ENCODE measurements at regions not wholly inside any gene's neighbourhood (a gene's known extent, or its start where the extent isn't known, plus 50 kb on each side); places are given as distances from the start of the nearest gene placed in this dataset.
"Not testable (repeated sequence)": the region's sequence is repeated elsewhere in the genome, so short reads cannot be mapped to it uniquely, and the experiment has no call there.

DNA sequence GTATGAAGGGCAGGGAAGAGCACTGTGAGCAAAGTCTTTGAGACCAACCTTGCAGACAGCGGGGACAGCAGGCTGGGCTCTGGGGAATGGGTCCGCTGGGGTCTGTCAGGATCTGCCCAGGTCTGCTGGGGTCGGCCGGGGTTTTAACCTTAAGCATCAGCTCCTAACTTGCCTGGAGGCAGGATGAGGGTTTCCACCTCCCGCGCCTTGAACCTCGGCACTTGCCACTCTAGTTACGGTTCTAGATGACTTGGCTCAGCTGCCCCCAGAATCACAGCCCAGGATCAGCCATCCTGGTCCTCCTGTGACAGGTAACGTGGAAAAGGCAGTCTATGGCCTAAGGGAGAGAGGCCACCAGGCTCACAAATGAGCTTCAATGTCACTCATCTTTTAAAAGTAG lies 50.4 kb upstream of the CACUL1 start:
- DNase-seq (ENCODE audit: low read depth in 2 of 2), result no peak

DNA sequence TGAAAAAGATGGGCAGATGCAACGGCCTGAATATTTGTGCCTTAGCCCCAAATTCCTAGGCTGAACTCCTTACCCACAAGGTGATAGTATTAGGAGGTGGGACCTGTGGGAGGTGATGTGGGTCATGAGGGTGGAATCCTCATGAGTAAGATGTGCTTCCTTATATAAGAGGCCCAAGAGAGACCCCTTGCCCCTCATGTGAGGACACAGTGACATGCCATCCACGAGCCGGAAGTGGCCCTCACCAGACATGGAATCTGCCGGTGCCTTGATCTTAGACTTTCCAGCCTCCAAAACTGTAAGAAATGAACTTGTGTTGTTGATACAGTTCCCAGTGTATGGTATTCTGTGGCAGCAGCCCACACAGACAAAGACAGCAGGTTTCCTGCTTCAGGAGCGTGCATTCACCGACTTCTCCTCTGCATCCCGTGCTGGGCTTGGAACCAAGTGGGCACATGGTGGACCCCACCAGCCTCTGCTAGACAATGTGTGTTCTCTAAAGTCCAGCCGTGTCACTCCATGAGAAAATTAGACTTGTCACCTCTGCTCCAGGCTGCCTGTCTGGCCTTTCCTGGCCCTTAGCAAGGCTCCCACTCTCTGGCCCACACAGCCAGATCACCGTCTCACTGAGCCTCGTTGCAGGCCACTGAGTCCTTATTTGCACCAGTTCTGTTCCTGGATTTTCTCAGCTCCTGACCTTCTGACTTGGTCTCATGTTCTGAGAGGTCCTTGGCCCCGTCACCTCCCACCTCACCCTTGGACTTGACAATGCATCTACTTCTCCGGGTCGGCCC lies 52.9 kb upstream of the CACUL1 start:
- DNase-seq (ENCODE audit: low read depth in 2 of 2), result no peak

DNA sequence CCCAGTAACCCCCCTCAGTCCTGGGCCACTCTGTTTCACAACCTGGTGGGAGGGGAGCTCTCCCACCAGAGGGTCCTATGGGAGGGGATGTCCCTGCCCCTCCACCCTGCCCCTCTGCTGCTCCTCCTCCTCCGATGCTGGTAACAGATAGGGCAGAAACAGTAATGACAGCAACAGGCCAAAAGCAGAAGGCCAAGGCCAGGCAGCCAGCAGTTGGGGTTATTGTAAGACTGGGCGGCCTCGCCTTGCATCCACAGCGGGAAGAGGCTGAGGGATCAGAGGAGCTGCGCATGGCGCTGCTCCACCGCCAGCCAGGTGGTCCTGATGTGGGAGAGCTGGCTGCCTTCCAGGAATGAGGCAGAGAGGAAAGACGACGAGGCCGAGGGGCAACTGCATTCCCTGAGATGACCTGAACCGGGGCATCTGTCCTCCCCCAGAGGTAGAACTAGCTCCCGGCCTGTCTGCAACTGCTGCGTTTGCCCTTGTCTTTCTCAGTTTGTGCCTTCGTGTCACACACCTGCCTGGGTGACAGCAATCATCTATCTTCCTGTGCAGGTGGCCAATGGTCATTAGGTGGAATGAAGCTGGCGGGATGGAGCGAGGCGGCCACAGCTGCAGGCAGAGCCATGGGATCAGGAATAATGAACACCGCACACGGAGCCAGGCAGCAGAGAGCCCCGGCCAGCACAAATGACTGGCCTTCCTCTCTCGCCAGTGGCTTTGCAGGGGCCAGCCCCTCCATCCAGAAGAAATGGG lies 54.0 kb upstream of the CACUL1 start:
- DNase-seq (ENCODE audit: low read depth in 2 of 2), result no peak

DNA sequence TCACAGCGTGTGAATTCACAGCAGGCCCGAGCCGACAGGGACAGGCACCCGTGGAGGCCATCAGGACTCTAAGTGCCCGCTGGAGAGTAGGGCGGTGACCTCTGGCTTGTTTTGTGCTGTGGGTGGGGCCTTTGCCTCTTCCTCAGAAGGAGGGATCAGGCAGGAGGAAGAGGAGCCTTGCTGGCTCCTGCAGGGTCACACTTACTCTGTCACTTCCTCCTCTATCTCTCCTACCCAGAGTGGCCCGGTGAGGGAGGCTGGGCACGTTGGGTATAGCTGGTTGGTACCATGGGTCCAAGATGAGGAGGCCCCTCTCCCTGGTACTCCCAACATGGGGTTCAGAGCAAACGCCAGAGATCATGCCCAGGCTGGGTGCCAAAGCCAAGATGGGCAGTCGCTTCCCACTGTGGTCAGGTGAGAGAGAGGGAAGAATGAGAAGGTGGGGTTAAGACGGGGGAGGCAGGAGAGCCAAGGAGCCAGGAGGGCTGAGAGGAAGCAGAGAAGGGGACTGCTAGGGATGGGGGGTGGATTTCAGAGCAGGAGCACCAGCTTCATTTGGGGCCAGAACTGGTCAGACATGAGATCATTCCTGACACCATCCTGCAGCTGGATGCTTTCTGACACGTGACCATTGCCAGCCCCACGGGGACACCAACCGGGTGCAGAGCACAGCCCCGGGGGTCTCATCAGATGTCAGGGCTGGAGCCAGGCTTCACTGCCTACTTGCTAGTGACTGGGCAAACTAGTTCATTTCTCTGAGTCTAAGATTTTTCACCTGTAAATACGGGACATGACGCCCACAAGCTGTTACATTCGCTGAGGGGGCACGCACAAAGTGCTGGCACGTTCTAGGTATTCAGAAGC lies 54.8 kb upstream of the CACUL1 start:
- no peak for DNase-seq (ENCODE audit: low read depth in 2 of 2)

DNA sequence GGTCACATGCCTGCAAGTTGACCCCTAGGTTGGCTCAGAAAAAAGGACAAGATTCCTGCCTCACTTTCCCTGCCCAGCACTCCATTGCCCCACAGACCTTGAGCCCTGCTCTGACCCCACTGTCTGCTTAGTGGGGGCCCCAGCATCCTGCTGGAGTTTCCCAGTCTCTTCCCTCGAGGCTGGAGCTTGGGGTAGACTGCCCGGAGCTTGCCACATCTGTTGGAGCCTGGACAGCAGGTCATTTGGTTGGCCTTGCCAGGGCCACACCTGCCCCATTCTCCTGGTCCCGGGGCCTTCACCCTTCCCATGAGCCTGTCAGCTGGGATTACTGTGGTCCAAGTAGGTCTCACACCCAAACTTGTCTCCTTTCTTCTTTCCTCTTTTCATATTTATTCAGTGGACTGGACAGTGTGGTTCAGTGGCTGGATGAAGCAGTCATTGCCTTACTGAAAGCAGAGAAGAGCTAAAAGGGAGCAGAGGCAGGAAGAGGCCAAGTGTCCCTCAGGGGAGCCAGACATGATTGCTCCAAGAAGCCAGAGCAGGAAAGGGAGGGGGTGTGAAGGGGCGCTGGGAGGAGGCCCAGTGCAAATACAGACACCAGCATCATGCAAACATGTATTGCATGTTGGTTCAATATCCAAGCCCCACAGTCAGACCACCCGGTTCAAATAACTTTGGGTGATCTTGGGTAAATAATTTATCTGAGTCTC lies 56.2 kb upstream of the CACUL1 start:
- no peak for DNase-seq (ENCODE audit: low read depth in 2 of 2)

DNA sequence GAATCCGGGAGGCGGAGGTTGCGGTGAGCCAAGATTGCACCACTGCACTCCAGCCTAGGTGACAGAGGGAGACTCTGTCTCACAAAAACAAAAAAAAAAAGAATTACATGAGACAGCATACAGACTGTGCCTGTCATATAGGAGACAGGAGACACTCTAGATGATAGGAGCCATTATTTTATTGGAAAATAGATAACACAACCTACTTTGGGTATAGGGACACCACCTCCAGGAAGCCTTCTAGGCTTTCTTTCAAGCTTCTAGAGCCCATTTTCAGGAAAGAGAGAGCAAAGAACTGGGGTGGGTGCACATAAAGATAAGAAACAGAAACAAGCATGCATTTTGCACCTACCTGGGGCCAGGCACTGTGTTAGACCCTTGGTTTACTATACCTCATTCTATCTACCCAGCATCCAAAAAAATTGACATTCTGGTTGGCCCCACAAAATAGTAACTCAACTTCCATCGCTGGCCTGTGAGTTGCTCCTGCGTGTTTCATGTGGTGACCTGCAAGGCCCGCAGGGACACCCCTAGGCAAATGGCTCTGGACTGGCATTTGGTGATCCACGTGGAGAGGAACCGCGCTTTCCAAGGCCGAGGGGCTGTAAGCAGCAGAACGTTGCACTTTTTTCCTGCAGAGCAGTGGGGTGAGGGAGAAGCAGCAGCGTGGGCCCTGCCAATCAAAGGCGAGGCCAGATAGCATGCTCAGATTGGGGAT lies 57.1 kb upstream of the CACUL1 start:
- no peak for DNase-seq (ENCODE audit: low read depth in 2 of 2)

DNA sequence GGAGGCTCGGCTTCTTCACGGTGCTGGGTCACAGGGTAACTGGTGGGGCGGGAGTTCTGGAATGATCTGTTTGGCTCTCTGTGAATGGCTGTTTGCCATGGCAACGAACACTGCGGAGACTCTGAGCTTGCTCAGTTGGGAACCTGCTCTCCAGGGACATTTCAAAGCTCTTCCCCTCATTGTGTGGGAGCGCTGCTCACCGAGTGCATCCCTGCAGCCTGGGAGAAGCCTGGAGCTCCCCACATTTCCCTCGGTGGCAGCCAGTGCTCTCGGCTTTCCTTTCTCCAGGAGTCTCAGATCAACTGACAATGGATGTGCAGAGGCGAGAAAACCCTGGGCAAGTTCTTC lies 57.6 kb upstream of the CACUL1 start:
- no peak for DNase-seq (ENCODE audit: low read depth in 2 of 2)

DNA sequence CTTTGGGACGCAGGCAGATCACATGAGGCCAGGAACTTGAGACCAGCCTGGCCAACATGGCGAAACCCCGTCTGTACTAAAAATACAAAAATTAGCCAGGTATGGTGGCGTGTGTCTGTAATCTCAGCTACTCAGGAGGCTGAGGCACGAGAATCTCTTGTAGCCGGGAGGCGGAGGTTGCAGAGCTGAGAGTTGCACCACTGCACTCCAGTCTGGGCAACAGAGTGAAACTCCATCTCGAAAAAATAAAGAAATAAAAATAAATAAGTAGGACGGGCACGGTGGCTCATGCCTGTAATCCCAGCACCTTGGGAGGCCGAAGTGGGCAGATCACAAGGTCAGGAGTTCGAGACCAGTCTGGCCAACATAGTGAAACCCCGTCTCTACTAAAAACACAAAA lies 58.2 kb upstream of the CACUL1 start:
- not testable (repeated sequence) for DNase-seq (ENCODE audit: low read depth in 2 of 2)

DNA sequence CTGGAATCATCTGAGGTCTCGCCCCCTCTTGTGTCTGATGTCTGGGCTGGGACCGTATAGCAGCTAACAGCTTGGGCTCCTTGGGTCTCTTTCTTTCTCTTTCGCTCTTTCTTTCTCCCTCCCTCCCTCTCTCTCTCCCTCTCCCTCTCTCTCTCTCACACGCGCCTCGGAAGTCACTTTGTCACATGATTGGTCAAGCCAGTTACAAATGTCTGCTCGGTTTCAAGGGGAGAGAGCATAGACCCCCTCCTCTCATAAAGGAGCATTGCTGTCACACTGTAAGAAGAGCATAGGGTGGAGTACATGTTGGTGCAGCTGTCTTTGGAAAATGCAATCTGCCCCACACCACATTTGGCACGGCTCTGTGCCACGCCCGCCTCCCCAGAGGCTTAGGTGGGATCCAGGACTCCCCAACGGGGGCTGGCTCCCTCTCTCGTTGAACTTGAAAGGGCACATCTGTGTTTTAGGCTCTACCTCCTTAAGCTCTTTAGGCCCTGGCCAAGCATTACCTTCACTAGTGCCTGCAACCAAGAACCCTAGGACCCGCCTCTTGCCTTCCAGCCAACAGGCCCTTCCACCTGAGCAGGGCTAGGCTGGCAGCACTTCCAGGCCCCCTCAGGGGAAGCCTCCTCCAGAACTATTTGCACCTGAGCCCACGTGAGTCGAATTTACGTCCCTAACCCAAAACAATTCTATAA lies 61.9 kb upstream of the CACUL1 start:
- no peak for DNase-seq (ENCODE audit: low read depth in 2 of 2)

DNA sequence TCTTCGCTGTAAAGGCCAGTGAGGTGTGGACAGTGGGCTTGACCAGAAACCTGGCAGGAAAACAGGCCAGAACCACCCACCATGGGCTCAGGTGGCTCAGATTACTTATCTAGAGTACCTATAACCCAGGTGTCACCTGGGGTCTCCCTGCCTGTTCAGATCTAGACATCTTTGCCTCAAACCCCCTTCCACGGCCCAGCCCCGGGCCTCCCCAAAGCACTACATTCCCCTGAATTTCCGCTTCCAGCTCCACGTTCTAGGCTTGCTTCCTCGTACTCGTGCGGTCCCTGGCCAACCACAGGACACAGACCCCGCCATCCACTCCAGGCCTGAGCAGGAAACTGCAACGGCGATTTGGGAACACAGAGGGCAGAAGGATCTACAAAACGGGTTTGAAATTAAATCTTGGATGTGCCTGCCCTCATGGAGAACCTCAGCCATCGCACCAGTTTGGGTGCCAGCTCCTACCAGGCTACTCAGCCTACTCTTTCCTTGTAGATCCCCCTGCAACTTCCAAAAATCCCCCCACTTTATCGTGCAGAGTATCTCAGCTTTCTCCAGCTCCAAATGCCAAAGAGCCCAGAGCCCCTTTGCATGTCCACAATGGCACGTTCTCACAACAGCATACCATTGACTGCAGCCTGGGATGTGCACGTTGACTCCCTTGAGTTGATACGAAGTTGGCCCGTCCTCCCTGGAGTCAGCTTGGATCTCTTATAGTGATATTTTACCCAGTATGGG lies 62.7 kb upstream of the CACUL1 start:
- DNase-seq (ENCODE audit: low read depth in 2 of 2), result no peak

DNA sequence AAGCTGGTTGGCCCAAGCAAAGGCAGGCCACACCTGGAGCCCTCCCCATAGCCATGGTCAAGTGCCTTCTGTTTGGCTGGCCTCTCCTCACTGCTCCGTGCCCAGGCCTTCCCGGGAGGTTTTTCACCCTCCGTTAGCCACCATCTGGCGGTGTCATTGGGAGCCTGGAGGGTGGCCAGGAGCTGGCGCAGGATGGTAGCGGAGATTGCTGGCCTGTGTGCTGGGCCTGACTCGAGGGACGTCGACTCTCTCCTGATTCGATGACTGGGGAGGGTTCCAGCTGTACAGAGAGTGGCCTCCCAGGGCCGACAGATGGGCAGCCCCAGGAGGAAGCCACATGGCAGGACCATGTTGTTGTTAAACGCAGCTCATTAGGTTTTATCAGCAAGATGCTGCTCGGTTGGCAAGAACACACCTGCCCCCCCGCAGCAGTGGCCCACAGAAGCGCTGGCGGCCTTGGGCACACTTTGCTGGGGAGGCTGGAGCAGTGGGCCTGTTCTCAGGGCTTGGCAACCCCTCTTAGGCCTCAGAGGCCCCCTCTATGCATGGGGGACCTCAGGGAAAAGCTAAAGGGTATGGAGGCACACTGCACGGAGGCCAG lies 64.0 kb upstream of the CACUL1 start:
- DNase-seq (ENCODE audit: low read depth in 2 of 2), result no peak

DNA sequence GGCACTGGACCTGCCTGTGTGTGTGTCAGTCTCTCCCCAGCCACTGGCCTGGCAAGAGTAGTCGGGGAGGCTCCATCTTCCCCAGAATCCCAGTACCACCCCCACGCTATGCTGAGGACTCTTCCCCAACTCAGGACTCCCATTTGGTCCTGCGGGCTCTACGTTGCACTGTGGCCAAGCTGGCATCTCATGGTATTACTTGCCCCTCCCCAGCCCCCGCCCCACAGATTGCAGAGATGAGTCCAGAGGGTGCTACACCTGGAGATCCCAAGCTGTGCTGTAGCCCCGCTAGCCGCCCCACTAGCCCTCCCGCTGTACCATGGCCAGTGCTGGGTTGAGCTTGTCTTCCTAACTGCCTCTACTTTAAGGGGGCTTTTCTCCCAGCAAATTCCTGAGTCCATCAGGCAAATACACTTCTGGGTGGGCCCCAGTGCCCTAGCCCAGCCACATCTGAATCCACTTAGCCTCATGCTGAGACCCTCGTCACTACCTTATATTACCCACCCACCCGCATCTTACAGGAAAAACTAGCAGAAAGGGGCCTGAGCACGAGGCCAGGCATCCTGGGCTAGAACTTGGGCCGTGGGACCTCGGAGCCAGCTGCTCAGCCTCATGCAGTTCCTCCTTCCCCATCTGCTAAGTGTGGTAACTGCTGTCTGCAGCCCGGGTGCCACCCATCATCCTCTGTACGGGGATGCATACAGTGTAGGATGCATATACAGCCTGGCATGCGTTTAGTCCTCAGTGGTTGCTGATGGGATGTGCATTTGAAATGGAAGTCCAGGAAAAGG lies 65.8 kb upstream of the CACUL1 start:
- DNase-seq (ENCODE audit: low read depth in 2 of 2), result no peak

DNA sequence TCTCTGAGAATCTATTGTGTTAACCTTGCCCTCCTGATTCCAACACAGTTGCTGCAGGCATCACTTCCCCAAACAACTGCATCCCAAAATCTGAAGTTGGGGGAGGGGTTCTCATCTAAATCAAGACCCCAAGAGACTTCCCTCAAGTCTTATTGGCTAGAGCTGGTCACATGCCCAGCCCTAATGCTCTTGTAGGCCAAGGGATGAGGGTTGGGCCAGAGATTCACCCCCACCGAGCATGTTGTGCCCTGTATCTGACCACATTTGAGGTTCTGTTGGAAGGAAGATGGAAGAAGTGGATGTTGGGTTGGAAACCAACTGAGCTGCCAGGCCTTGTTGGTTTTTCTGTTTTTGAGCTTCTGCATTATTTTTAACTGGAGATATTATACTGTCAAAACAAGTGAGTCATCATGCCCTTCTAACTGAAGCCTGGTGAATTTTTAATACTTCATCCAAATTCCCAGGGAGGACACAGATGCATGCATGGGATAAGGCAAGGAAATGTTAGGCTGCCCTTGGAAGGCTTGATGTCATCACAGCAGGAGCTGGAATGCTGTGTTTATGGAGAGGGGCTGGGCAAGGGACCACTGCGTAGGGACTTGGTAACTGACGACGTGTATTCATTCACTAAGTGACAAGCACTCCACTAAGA lies 68.6 kb upstream of the CACUL1 start:
- DNase-seq (ENCODE audit: low read depth in 2 of 2), result no peak

DNA sequence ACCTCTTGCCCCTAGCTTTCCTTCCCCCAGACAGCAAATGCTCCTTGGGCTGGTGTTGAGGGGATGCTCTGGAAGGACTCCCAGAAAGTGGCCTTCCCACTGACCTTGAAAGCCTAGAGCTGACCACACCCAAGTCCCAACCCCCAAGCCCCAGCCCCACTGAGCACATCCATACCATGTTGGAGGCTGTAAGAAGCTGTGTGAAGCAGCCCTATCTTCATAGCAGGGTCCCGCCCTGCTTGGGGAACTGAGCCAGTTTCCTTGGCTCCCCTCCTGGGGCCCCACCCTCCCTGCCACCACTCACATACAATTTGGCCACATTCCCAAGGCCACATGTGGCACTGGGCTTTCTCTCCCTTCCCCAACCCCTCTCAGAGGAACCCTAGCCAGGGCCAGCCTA lies 72.3 kb upstream of the CACUL1 start:
- DNase-seq (ENCODE audit: low read depth in 2 of 2), result no peak

DNA sequence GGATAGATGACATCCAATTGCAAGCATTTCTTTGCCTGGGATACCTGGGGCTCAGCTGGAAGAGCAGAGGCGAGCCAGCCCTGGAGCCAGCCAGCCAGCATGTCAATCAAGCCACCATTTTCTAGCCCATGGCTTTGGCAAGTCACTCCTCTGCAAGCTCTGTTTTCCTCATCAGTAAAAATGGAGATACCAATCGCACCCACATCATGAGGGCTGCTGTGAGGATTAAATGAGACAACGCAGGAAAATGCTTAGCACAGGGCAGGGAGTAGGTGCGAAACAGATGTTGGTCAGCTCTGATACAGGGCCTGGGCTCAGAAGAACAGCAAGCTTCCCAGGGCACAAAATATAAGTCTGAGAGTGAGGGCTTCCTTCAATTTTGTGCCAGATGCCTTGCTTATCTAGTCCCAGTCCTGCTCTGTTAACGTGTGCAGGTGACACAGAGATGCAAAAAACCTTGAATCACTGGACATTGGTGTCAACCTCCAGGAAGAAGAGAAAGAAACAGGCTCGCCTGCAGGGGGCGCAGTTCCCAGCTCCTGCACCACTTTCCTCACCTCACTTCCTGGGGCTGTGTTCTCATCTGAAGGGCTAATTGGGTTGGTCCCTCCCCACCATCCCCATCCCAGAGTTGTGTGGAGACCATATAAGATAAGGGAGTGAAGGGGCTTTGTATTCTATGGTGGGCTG lies 72.8 kb upstream of the CACUL1 start:
- DNase-seq (ENCODE audit: low read depth in 2 of 2), result no peak

DNA sequence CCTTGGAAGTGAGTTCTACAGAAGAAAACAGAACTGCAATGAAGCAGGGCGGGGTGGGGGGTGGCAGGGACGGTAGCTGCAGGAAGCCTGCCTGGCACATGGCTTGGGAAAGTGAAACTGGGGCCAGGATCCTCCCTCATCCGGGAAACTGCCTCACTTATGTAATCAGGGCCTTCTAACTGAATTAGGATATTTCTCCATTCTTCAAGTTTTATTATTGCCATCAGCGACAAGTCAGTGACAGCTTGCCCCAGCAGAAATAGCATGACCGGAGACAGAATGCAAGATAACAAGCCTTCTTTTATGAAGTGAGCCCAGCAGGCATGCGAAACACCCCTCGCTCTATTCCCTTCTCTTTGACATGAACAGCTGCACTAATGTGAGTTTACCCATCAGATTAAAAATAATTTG lies 77.5 kb upstream of the CACUL1 start:
- no peak for DNase-seq (ENCODE audit: low read depth in 2 of 2)

DNA sequence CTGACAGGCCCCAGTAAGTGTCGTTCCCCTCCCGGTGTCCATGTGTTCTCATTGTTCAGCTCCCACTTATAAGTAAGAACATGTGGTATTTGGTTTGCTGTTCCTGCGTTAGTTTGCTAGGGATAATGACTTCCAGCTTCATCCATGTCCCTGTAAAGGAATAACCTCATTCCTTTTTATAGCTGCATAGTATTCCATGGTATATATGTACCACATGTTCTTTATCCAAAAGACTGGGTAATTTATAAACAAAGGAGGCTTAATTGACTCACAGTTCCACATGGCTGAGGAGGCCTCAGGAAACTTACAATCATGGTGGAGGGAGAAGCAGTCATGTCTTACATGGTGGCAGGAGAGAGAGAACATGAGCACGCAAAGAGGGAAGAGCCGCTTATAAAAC lies 79.6 kb upstream of the CACUL1 start:
- not testable (repeated sequence) for DNase-seq (ENCODE audit: low read depth in 2 of 2)

Measured in stimulated activated CD4-positive, alpha-beta T cell treated with anti-CD3 and anti-CD28 coated beads, Interleukin-15, amount 100 ng/mL, for 48 hours (primary cell).